Neuronal stem cell (in vitro differentiated cells): ENCODE measurements at regions not wholly inside any gene's neighbourhood (a gene's known extent, or its start where the extent isn't known, plus 50 kb on each side); places are given as distances from the start of the nearest gene placed in this dataset.

ENCODE experiments used
- DNase-seq: peaks from one replicate; pipeline ENCODE4 v3.0.0-alpha.2; 2013; ENCODE audit warnings: low spot score
- H2AFZ ChIP-seq: one replicate; pipeline ENCODE4 v1.6.1; 2013; ENCODE audit warnings: mild to moderate bottlenecking, low read length, inconsistent platforms
- H2AK5ac ChIP-seq: 2 replicates; pipeline ENCODE4 v1.6.1; 2013; ENCODE audit warnings: low read depth, mild to moderate bottlenecking, inconsistent platforms, low read length, moderate library complexity, mixed read lengths
- H2BK120ac ChIP-seq: 2 replicates; pipeline ENCODE4 v1.6.1; 2013; ENCODE audit warnings: low read depth, mild to moderate bottlenecking, inconsistent platforms, low read length, moderate library complexity, mixed read lengths
- H2BK12ac ChIP-seq: one replicate; pipeline ENCODE4 v1.6.1; 2013; ENCODE audit warnings: low read length, inconsistent platforms
- H2BK15ac ChIP-seq: 2 replicates; pipeline ENCODE4 v1.6.1; 2013; ENCODE audit warnings: mild to moderate bottlenecking, low read length, inconsistent platforms, mixed read lengths
- H2BK5ac ChIP-seq: one replicate; pipeline ENCODE4 v1.6.1; 2013; ENCODE audit warnings: inconsistent platforms, mild to moderate bottlenecking, low read length, moderate library complexity
- H3K14ac ChIP-seq: one replicate; pipeline ENCODE4 v1.6.1; 2013; ENCODE audit warnings: low read length, inconsistent platforms
- H3K18ac ChIP-seq: 2 replicates; pipeline ENCODE4 v1.6.1; 2013; ENCODE audit warnings: low read length, inconsistent platforms
- H3K23ac ChIP-seq: 2 replicates; pipeline ENCODE4 v1.6.1; 2013; ENCODE audit warnings: low read depth, mild to moderate bottlenecking, mixed read lengths, low read length, inconsistent platforms; ENCODE audit not compliant: poor library complexity
- H3K27ac ChIP-seq: replicated peaks from 3 replicates; pipeline ENCODE4 v1.5.1; 2013; ENCODE audit warnings: low read length, inconsistent platforms
- H3K27me3 ChIP-seq, 3 experiments: 2 replicates each; pipeline ENCODE4 v1.6.1; 2013; ENCODE audit warnings: low read length in 3 of 3, mild to moderate bottlenecking in 2 of 3, inconsistent platforms in 1 of 3, low read depth in 1 of 3, mixed read lengths in 1 of 3, moderate library complexity in 1 of 3; ENCODE audit not compliant: control insufficient read depth in 3 of 3, insufficient read depth in 3 of 3
- H3K36me3 ChIP-seq, 2 donors: replicated peaks in 1 of 2; 2 replicates each; pipeline ENCODE4 v1.6.1; 2013; ENCODE audit warnings: low read length in 2 of 2; ENCODE audit not compliant: control insufficient read depth in 2 of 2, insufficient read depth in 2 of 2
- H3K4ac ChIP-seq: 2 replicates; pipeline ENCODE4 v1.6.1; 2013; ENCODE audit warnings: inconsistent platforms, mild to moderate bottlenecking, low read length, moderate library complexity
- H3K4me1 ChIP-seq, 2 donors: 1 replicate in 1 of 2; 2 replicates in 1 of 2; pipeline ENCODE4 v1.6.1; 2013; ENCODE audit warnings: low read length in 2 of 2, low read depth in 1 of 2; ENCODE audit not compliant: control insufficient read depth in 2 of 2, insufficient read depth in 1 of 2
- H3K4me2 ChIP-seq: one replicate; pipeline ENCODE4 v1.6.1; 2013; ENCODE audit warnings: mild to moderate bottlenecking, low read length, inconsistent platforms; ENCODE audit not compliant: insufficient read depth, poor library complexity, severe bottlenecking
- H3K4me3 ChIP-seq, 2 donors: 2 replicates each; pipeline ENCODE4 v1.5.1; 2013; ENCODE audit warnings: low read length in 2 of 2, mild to moderate bottlenecking in 2 of 2, inconsistent platforms in 1 of 2, moderate library complexity in 1 of 2
- H3K79me1 ChIP-seq: one replicate; pipeline ENCODE4 v1.6.1; 2013; ENCODE audit warnings: low read depth, mild to moderate bottlenecking, inconsistent platforms, low read length, moderate library complexity
- H3K9ac ChIP-seq: one replicate; pipeline ENCODE4 v1.6.1; 2013; ENCODE audit warnings: mild to moderate bottlenecking, low read depth, low read length, inconsistent platforms; ENCODE audit not compliant: poor library complexity
- H3K9me3 ChIP-seq, 2 donors: replicated peaks in 1 of 2; 2 replicates each; pipeline versions ENCODE3 to v1.6.1; 2013; ENCODE audit warnings: low read length in 2 of 2, mild to moderate bottlenecking in 2 of 2, inconsistent platforms in 1 of 2, low read depth in 1 of 2, mixed read lengths in 1 of 2, moderate library complexity in 1 of 2; ENCODE audit not compliant: control insufficient read depth in 2 of 2, insufficient read depth in 1 of 2
- H4K8ac ChIP-seq: one replicate; pipeline ENCODE4 v1.6.1; 2013; ENCODE audit warnings: low read depth, mild to moderate bottlenecking, inconsistent platforms, low read length, moderate library complexity
- H4K91ac ChIP-seq: one replicate; pipeline ENCODE4 v1.6.1; 2013; ENCODE audit warnings: low read length, low read depth, mild to moderate bottlenecking, inconsistent platforms; ENCODE audit not compliant: poor library complexity
- WGBS, 2 donors: extraction: QIAGEN DNeasy Blood & Tissue Kit; methylation state at CpG; one replicate each; pipeline ENCODE4 v1.1.7; 2013; ENCODE audit warnings: missing lambda C conversion rate in 2 of 2, mixed read lengths in 1 of 2; ENCODE audit not compliant: insufficient read length in 2 of 2, insufficient replicate concordance in 1 of 2; ENCODE audit errors: extremely low coverage in 2 of 2; 5-methylcytosine and 5-hydroxymethylcytosine counted together

DNA sequence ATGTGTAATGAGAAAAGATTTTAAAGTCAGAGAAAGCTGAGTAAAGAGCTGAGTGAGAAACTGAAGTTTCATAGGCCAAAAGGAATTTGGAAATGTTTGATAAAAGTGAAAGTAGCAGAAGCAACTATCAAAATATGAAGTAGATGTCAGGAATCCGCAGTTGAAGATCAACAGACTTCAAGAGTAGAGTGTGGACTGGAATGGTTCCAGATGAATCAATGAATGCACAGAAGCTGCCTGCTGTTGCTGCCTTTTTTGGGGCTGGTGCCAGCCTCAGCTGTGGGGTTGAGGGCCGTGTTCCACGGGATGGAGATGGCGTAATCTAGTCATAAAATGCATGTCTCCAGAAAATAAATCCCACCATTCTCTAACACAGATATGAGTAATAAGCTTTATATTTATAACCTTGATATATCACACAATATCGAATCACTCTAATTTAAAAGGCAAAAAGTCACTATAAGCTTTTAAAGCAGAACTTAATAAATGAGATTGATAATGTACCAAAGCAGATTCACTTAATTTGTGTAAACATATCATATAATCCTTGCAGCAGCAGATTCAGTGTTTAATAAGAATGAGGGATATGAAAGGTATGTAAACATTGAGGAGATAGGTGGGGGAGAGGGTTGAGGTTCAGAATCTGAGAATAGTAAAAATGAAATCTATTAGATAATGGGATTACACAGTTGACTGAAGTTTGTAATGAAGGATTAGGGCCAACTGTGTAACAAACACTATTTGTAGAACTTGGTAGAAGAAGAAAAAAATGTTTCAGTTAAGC is 652.3 kb upstream of the FTMT start:
- Histone ChIP-seq H3K9me3 (no peaks in the 10 kb centered on the region), H3K36me3 (no peaks in the 10 kb centered on the region), H3K4me3 (no peak overlapping the region), H3K4me1 (no peaks in the 10 kb centered on the region), H2BK15ac (no peak overlapping the region), H3K18ac (no peak overlapping the region), H3K23ac (no peak overlapping the region), H3K27ac (no peak overlapping the region), H2AFZ (no peak overlapping the region), H3K4me2 (no peak overlapping the region), H2BK5ac (no peak overlapping the region), H2AK5ac (no peak overlapping the region), H4K91ac (no peak overlapping the region), H3K9ac (no peak overlapping the region), H3K4ac (no peak overlapping the region), H3K79me1 (no peaks in the 10 kb centered on the region), H3K14ac (no peak overlapping the region), H2BK12ac (no peak overlapping the region), H3K27me3 (no peaks in the 10 kb centered on the region), H2BK120ac (no peak overlapping the region), H4K8ac (no peak overlapping the region)
- no CpG with 5 or more reads among the region's 5 CpGs for WGBS, 2 donors
- no peak for DNase-seq

DNA sequence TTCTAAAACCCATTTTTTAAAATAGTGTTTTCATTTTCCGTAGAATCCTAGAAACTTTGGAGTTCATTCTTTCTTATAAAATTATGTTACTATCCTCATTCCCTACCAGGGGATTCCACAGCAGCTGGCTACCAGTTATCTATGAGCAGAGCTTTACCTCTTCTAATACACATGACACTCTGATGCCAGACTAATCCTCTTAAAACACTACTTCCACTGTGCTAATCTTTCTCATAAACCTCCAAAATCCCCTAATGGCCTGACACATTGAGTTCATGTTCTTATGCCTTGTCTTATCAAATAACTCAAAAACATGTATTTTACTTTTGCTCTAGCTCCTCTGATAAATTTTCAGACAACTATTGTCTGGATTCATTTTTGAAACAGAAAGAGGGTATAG is 633.6 kb upstream of the FTMT start:
- Histone ChIP-seq H3K23ac (no peak overlapping the region), H2BK12ac (no peak overlapping the region), H4K91ac (no peak overlapping the region), H2BK120ac (no peak overlapping the region), H3K36me3 (no peaks in the 10 kb centered on the region), H2BK15ac (no peak overlapping the region), H3K27me3 (no peaks in the 10 kb centered on the region), H3K79me1 (no peaks in the 10 kb centered on the region), H3K18ac (no peak overlapping the region), H3K14ac (no peak overlapping the region), H2AK5ac (no peak overlapping the region), H3K4me1 (no peaks in the 10 kb centered on the region), H3K9ac (no peak overlapping the region), H3K9me3 (no peaks in the 10 kb centered on the region), H2AFZ (no peak overlapping the region), H3K4ac (no peak overlapping the region), H3K4me2 (no peak overlapping the region), H4K8ac (no peak overlapping the region), H2BK5ac (no peak overlapping the region), H3K4me3 (no peak overlapping the region), H3K27ac (no peak overlapping the region)
- no peak for DNase-seq
- no CpG with 5 or more reads among the region's 1 CpG for WGBS, 2 donors

DNA sequence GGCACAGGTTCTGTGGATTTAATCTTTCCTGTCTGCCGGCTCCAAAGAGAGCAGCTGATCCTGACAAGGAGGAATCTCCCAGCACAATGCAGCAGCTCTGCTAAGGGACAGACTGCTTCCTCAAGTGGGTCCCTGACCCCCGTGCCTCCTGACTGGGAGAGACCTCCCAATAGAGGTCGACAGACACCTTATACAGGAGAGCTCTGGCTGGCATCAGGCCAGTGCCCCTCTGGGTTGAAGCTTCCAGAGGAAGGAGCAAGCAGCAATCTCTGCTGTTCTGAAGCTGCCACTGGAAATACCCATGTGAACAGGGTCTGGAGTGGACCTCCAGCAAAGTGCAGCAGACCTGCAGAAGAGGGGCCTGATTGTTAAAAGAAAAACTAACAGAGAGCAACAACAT is 630.2 kb upstream of the FTMT start:
- H3K9me3 ChIP-seq = no peaks in the 10 kb centered on the region
- no peaks in the 10 kb centered on the region for H3K27me3 ChIP-seq
- no peak overlapping the region for H4K8ac ChIP-seq
- H3K36me3 ChIP-seq = no peaks in the 10 kb centered on the region
- H2AFZ ChIP-seq = no peak overlapping the region
- H3K4ac ChIP-seq = no peak overlapping the region
- no peak overlapping the region for H4K91ac ChIP-seq
- no peaks in the 10 kb centered on the region for H3K79me1 ChIP-seq
- WGBS, 2 donors = no CpG with 5 or more reads among the region's 3 CpGs
- H3K4me2 ChIP-seq = no peak overlapping the region
- no peak overlapping the region for H2AK5ac ChIP-seq
- no peak overlapping the region for H2BK120ac ChIP-seq
- H2BK15ac ChIP-seq = no peak overlapping the region
- no peak overlapping the region for H2BK12ac ChIP-seq
- H2BK5ac ChIP-seq = no peak overlapping the region
- H3K9ac ChIP-seq = no peak overlapping the region
- no peak overlapping the region for H3K23ac ChIP-seq
- H3K14ac ChIP-seq = no peak overlapping the region
- H3K18ac ChIP-seq = no peak overlapping the region
- H3K4me1 ChIP-seq = no peaks in the 10 kb centered on the region
- H3K27ac ChIP-seq = no peak overlapping the region
- DNase-seq = no peak
- no peak overlapping the region for H3K4me3 ChIP-seq

DNA sequence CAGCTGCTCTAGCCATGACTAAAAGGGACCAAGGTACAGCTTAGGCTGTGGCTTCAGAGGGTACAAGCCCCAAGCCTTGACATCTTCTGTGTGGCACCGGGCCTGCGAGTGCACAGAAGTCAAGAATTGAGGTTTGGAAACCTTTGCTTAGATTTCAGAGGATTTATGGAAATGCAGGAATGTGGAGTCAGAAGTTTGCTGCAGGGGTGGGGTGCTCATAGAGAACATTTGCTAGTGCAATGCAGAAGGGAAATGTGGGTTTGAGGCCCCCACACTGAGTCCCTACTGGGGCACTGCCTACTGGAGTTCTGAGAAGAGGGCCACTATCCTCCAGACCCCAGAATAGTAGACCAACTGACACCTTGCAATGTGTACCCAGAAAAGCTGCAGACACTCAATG is 624.9 kb upstream of the FTMT start:
- no peak overlapping the region for H3K14ac ChIP-seq
- no peak overlapping the region for H3K27ac ChIP-seq
- no peaks in the 10 kb centered on the region for H3K9me3 ChIP-seq
- no peak for DNase-seq
- no peak overlapping the region for H3K9ac ChIP-seq
- H2AK5ac ChIP-seq = no peak overlapping the region
- no peak overlapping the region for H4K8ac ChIP-seq
- no peak overlapping the region for H2BK15ac ChIP-seq
- no peak overlapping the region for H3K18ac ChIP-seq
- no peaks in the 10 kb centered on the region for H3K4me1 ChIP-seq
- H4K91ac ChIP-seq = no peak overlapping the region
- no peaks in the 10 kb centered on the region for H3K27me3 ChIP-seq
- no peak overlapping the region for H2BK5ac ChIP-seq
- no peak overlapping the region for H3K23ac ChIP-seq
- no CpG with 5 or more reads among the region's 2 CpGs for WGBS, 2 donors
- H3K4me3 ChIP-seq = no peak overlapping the region
- H2AFZ ChIP-seq = no peak overlapping the region
- no peaks in the 10 kb centered on the region for H3K36me3 ChIP-seq
- no peak overlapping the region for H2BK120ac ChIP-seq
- no peak overlapping the region for H3K4ac ChIP-seq
- no peak overlapping the region for H2BK12ac ChIP-seq
- H3K79me1 ChIP-seq = no peaks in the 10 kb centered on the region
- no peak overlapping the region for H3K4me2 ChIP-seq
